SU-DHL-6 (cell line): ENCODE measurements at regions not wholly inside any gene's neighbourhood (a gene's known extent, or its start where the extent isn't known, plus 50 kb on each side); places are given as distances from the start of the nearest gene placed in this dataset.

Source experiments
- EZH2phosphoT487 ChIP-seq: fragments of 200-600 bp; sonication (generic), shearing (Covaris generic); conservative IDR thresholded peaks from 2 replicates; pipeline ENCODE4 v1.6.1; 2018; ENCODE audit warnings: mild to moderate bottlenecking, antibody characterized with exemption, low read length, moderate library complexity, mixed read lengths
- TF ChIP-seq, protein P1 (sequence below): fragments of 200-600 bp; sonication (generic); IDR thresholded peaks from one replicate; pipeline ENCODE4 v1.5.1; 2017; ENCODE audit warnings: antibody characterized with exemption, mild to moderate bottlenecking, low read length, moderate library complexity; ENCODE audit not compliant: insufficient read depth, poor library complexity, severe bottlenecking

DNA sequence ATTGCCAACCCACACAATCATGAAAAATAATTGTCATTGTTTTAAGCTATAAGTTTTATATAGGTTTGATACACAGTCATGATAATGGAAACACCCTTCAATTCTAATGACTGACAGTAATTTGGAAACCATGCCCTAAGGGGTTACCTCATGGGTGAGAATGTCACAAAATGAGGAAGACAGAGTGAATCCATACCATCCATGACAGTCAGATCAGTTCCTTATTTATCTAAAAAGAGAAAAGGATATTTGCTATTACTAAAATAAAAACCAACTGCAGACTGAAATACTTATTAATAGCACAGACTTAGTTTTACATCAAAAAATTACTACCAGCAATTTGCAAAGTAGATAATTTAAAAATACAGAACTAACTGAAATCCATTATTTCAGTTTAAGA is 437.8 kb downstream of the UTRN start:
- TF ChIP-seq, protein P1, sequence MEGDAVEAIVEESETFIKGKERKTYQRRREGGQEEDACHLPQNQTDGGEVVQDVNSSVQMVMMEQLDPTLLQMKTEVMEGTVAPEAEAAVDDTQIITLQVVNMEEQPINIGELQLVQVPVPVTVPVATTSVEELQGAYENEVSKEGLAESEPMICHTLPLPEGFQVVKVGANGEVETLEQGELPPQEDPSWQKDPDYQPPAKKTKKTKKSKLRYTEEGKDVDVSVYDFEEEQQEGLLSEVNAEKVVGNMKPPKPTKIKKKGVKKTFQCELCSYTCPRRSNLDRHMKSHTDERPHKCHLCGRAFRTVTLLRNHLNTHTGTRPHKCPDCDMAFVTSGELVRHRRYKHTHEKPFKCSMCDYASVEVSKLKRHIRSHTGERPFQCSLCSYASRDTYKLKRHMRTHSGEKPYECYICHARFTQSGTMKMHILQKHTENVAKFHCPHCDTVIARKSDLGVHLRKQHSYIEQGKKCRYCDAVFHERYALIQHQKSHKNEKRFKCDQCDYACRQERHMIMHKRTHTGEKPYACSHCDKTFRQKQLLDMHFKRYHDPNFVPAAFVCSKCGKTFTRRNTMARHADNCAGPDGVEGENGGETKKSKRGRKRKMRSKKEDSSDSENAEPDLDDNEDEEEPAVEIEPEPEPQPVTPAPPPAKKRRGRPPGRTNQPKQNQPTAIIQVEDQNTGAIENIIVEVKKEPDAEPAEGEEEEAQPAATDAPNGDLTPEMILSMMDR = no peak
- no peak for TF ChIP-seq EZH2phosphoT487
